CD4-positive, alpha-beta T cell treated with Interleukin-1 beta for 1 hour (primary cell): ENCODE measurements at regions not wholly inside any gene's neighbourhood (a gene's known extent, or its start where the extent isn't known, plus 50 kb on each side); places are given as distances from the start of the nearest gene placed in this dataset.
A peak's percentile ranks its signal among the peaks of the same experiment; 100 is the strongest.

Experiments
- DNase-seq, 2 donors: peaks; one replicate each; pipeline ENCODE4 v3.0.0-alpha.2; 2020 to 2022

DNA sequence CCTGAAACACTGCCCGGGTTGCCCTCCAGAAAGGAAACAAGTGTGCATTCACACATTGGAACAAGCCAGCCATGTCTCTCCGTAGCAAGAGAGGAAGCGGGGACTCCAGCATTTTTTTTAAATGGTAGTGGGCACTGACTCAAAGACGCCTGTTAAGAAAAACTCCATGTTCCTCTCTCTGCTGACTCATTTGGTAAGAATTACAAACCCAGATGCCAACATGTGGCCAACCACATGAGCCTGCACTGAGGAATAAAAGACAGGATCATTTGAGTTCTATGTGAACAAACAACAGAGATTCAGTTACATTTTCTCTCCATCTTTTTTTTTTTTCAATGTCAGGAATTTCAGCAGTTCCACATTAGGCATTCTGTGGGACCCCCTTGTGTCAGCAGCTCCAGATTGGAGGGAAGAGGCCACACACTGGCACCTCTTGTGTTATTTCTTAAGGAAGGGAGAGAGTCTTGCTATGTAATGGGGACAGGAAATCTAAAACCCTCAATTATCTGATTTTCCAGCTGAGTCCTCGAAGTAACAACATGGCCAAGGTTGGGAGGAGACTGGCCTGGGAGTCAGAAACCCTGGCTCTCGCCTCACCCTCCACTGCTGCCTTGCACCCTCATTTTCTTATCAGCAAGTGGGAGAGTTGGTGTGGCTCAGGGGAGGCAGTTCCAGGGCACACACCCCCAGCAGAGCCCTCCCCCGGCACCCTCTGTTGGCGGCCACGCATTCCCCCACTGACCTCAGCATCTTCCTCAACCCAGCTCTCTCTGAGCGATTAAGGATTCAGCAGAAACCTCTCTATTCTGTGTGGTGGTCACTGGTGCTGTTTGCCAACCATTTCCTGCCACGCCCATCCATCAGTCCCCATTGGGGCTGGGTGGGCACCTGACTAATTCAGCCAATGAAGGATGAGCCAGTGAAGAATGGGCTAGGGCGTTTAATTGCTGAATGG lies 173.0 kb downstream of the FOXL1 start:
- DNase-seq: no peak

- DNase-seq: no peak
Measured at GRCh38 chr16:86752582-86753175, 174.3 kb downstream of the FOXL1 start.

- no peak for DNase-seq
Measured at GRCh38 chr16:86753399-86753798, 175.1 kb downstream of the FOXL1 start.

DNA sequence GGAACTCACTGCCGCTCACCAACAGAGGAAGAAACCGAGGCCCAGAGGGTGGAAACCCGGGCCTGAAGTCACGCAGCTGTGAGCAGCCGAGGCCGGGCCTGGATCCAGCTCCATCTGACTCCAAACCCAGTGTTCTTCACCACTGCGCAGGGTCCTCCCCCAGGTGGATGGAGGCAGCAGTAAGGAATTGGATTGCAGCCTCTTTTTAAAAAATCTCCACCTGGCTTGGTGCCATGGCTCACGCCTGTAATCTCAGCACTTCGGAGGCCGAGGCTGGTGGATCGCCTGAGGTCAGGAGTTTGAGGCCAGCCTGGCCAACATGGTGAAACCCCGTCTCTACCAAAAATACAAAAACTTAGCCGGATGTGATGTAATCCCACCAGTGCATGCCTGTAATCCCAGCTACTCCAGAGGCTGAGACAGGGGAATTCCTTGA lies 177.2 kb downstream of the FOXL1 start:
- no peak for DNase-seq

DNA sequence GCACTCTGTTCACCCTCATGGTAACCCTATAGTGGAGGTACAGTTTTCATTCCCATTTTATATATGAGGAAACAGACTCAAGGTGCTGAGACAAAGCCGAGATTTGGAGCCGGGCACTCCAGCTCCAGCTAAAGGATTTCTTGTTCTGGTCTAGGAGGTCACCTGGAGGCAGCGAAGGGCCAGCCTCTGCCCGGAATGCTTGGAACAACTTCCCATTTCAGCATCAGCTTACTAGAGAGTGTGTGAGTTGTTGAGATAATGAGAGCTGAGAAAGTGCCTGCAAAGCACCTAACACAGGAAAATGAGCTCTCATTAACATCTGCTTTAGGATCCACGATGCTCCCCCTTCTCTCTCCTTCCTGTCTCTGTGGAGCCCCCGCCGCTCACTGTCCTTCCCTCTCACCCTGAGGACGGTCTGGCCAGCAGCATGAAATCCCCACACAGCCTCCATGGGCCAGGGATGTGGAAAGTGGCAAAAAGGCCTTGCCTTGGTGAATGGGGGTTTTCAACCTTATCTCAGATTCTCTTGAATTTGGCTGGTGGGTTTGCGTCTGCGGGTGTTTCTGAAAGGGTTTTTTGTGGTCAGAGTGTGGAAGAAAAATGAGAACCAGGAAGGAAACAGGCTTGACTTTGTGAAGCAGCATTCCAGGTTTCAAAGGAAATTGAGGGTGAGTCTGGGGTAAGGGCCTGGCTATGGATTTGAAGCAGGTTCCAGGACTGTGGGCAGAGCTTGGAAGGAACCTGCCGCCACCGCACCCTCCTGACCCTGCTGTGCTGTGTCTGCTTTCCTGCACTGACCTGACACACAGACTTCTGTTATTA lies 178.7 kb downstream of the FOXL1 start:
- no peak for DNase-seq

- no peak for DNase-seq
Measured at GRCh38 chr16:86757704-86758040, 179.3 kb downstream of the FOXL1 start.

DNA sequence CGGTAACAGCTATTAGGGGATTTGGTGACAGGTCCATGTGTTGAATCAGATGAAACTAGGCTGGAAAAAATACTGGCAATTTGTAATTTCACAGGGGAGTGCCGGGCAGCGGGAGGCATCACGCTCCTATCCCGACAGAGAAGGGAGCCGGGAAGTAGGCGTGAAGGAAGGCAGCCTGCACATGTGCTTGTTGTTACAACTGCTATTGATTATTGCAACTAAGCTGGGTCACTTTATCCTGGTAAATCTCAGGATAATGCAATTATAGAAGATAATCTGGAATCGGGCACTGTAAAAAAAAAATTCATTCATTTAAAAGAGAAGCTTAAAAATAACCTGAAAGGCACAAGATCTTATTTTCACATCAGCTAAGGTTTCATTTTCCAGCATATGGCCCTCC lies 180.6 kb downstream of the FOXL1 start:
- no peak for DNase-seq

GRCh38 chr16:86761111-86762031 lies 183.0 kb downstream of the FOXL1 start:
- DNase-seq: peak; percentile 2 to 23

GRCh38 chr16:86762095-86762494 lies 183.7 kb downstream of the FOXL1 start:
- DNase-seq: no peak

DNA sequence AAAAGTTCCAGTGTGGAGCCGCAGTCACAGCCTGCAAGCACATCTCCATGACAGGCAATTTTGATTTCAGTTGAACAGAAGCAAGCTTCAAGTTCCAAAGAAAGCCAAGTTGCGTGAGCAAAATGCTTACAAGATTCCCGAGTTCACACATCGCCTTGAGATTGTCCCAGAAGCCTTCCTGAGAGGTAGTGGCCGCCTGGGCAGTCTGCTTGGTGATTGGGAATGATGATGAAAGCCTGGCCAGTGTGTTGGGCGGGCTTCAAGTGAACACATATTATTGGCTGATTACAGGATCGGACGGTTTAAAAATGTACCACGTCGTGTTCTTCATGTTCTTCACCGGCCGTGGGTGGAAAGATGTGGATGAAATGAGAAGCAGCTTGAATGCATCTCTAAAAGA lies 185.5 kb downstream of the FOXL1 start:
- DNase-seq: no peak

DNA sequence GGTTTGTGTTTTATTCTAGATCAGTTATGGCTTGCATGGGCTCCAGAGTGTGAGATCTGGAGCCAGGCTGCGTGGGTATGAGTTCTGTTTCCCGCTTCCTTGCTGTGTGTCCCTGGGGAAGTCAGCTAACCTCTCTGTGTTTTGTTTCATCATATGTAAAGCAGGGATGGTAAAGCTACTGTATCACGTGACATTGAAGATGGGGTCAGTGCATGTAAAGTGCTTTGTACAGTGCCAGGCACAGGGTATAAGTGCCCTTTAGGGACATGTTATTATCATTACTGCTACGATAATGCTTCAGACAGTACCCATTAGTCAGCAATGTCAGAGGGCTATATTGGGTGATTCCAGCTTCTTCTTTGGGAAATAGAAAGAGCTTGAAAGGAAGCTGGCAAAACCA lies 186.2 kb downstream of the FOXL1 start:
- no peak for DNase-seq

DNA sequence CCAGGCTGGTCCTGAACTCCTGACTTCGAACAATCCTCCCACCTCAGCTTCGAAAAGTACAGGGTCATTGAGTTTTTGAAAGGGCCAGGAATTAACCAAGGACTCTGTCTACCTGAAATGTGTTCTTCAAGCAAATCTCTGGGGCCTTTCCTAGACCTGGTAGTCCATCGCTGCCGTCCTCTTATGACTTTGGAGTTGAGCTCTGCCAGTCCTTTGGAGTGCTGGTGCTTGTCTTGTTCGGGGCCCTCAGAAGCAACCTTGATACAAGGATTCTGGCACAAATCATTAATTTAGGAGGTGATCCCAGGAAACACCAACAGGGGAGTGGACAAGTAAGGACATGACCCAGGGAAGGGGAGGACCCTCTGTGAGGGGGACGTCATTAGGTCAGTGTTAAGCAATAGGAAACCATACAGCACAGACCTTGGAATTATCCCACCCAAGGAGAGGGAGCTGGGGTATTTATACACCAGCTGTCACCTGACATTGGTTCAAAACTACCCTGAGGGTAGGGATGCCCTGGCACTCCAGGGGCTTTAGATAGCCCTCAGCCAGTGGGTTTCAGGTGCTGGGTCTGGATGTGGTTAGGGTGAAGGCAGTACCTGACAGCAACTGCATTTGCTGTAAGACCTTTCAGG lies 187.2 kb downstream of the FOXL1 start:
- no peak for DNase-seq

DNA sequence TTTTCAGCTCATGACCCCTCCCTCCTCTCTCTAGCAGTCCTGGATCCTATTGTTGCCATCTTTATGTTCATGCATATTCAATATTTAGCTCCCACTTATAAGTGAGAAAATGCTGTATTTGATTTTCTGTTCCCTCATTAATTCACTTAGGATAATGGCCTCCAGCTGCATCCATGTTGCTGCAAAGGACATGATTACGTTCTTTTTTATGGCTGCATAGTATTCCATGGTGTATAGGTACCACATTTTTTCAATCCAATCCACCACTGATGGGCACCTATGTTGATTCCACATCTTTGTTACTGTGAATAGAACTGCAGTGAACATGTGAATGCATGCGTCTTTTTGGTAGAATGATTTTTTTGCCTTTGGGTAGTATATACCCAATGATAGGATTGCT lies 188.4 kb downstream of the FOXL1 start:
- DNase-seq: no peak

DNA sequence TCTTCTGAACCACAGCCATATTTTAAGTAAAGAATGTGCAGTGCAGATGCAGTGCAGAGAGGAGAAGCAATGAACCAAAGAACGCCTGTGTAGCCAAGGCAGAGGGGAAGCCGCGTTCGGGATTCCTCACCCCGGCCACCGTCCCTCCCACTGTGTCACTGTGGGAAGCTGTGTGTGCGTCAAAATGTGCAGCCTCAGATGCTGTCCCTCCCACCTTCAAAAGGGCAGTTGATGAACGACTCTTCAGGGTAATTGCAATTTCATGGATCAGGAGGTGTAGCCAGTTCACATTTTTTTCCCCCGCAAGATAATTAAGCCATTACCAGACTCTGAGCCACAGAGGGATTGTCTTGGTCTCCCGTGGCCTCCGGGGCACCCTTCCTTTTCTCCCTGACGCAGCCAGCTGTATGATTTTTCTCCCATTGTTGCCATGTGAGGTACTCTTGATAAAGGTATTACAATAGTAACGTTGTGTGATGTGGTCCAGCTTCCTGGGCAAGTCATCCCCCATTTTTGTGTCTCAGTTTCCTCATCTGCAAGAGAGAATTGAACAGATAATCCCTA lies 190.0 kb downstream of the FOXL1 start:
- DNase-seq: no peak

GRCh38 chr16:86768999-86769398 lies 190.7 kb downstream of the FOXL1 start:
- no peak for DNase-seq

- DNase-seq: no peak
Measured at GRCh38 chr16:86771506-86772460, 193.4 kb downstream of the FOXL1 start.

- no peak for DNase-seq
Measured at GRCh38 chr16:86772671-86773353, 194.5 kb downstream of the FOXL1 start.

GRCh38 chr16:86773354-86773715 lies 195.0 kb downstream of the FOXL1 start:
- DNase-seq: no peak

DNA sequence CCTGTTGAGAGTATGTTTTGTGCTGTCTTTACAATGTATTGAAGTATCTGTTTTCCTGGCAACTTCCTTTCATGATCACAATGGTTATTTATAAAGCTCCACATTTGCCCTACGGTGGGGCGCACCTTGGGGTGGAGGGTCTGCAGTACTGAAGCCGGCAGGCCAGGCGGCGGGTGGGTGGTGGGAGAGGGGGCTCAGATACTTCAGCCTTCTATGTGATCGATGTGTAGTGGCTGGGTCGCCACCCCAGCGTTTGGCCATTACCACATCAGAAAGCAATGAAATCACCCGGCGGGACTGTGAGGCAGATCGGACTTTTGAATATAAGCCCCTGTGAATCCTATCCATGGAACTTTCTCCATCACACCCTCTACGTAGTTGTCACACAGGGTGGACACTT lies 196.6 kb downstream of the FOXL1 start:
- DNase-seq: no peak

GRCh38 chr16:86775511-86775921 lies 197.2 kb downstream of the FOXL1 start:
- no peak for DNase-seq
